HK-2 (cell line): ENCODE measurements at regions not wholly inside any gene's neighbourhood (a gene's known extent, or its start where the extent isn't known, plus 50 kb on each side); places are given as distances from the start of the nearest gene placed in this dataset.

ENCODE experiments used
- DNase-seq: peaks from one replicate; pipeline ENCODE4 v3.0.0-alpha.2; 2018; ENCODE audit not compliant: unreplicated experiment

- no peak for DNase-seq
Measured at GRCh38 chr18:61618816-61619215, 274.0 kb downstream of the RNF152 start.

GRCh38 chr18:61616111-61616610 lies 276.6 kb downstream of the RNF152 start:
- no peak for DNase-seq

GRCh38 chr18:61612517-61612916 lies 279.3 kb downstream of the CDH20 start:
- DNase-seq = no peak

GRCh38 chr18:61609131-61609530 lies 275.9 kb downstream of the CDH20 start:
- no peak for DNase-seq

GRCh38 chr18:61608316-61608715 lies 275.1 kb downstream of the CDH20 start:
- DNase-seq = no peak

- no peak for DNase-seq
Measured at GRCh38 chr18:61607867-61608266, 274.6 kb downstream of the CDH20 start.

GRCh38 chr18:61606759-61607158 lies 273.5 kb downstream of the CDH20 start:
- peak; percentile 71 for DNase-seq

GRCh38 chr18:61606068-61606660 lies 272.9 kb downstream of the CDH20 start:
- peak; percentile 53 for DNase-seq

GRCh38 chr18:61605376-61606067 lies 272.3 kb downstream of the CDH20 start:
- DNase-seq = no peak
